ENCODE measurements at regions not wholly inside any gene's neighbourhood (a gene's known extent, or its start where the extent isn't known, plus 50 kb on each side); places are given as distances from the start of the nearest gene placed in this dataset.

- no peak for TF ChIP-seq CTCF (IDR thresholded peaks at IDR 0.05)
- H3K9me3 Mint-ChIP-seq = no peaks in the 10 kb centered on the region
- CTCF ChIA-PET = interaction anchor here (2.2 kb wide), 1 partner anchor 9 kb away, joined by 10 read pairs; no protein-coding TSS in a partner anchor
- POLR2A ChIA-PET = no interaction called here
- ATAC-seq (ENCODE audit: low read depth) (no peak), DNase-seq (no peak)
- no peaks in the 10 kb centered on the region for H3K36me3 Mint-ChIP-seq (ENCODE audit: low read depth)
- H3K27me3 Mint-ChIP-seq = no peaks in the 10 kb centered on the region
- intact Hi-C loops (cut with micrococcal nuclease) = no loop called here
- H3K27ac Mint-ChIP-seq = no peak overlapping the region
- no peaks in the 10 kb centered on the region for H3K4me1 Mint-ChIP-seq
- H3K4me3 Mint-ChIP-seq = no peak overlapping the region
Measured at GRCh38 chr18:24736662-24737330, 276.4 kb downstream of the HRH4 start.

- Mint-ChIP-seq H3K36me3 (ENCODE audit: low read depth) (no peaks in the 10 kb centered on the region), H3K4me3 (no peak overlapping the region), H3K9me3 (no peaks in the 10 kb centered on the region), H3K27me3 (no peaks in the 10 kb centered on the region), H3K4me1 (no peaks in the 10 kb centered on the region), H3K27ac (no peak overlapping the region)
- ATAC-seq (ENCODE audit: low read depth) (no peak), DNase-seq (no peak)
- intact Hi-C loops (cut with micrococcal nuclease) = no loop called here
- TF ChIP-seq CTCF (IDR thresholded peaks at IDR 0.05) = no peak
- ChIA-PET CTCF (no interaction called here), POLR2A (no interaction called here)
Measured at GRCh38 chr18:24740829-24741228, 280.4 kb downstream of the HRH4 start.

GRCh38 chr18:24741321-24741720 lies 280.9 kb downstream of the HRH4 start:
- POLR2A ChIA-PET = no interaction called here
- no peaks in the 10 kb centered on the region for H3K4me1 Mint-ChIP-seq
- no peaks in the 10 kb centered on the region for H3K36me3 Mint-ChIP-seq (ENCODE audit: low read depth)
- intact Hi-C loops (cut with micrococcal nuclease) = no loop called here
- no peak overlapping the region for H3K4me3 Mint-ChIP-seq
- no peak overlapping the region for H3K27ac Mint-ChIP-seq
- CTCF ChIA-PET = no interaction called here
- TF ChIP-seq CTCF (IDR thresholded peaks at IDR 0.05) = no peak
- H3K9me3 Mint-ChIP-seq = no peaks in the 10 kb centered on the region
- no peak for ATAC-seq (ENCODE audit: low read depth)
- no peak for DNase-seq
- no peaks in the 10 kb centered on the region for H3K27me3 Mint-ChIP-seq

GRCh38 chr18:24741965-24742724 lies 281.7 kb downstream of the HRH4 start:
- ChIA-PET CTCF (no interaction called here), POLR2A (no interaction called here)
- no peak for ATAC-seq (ENCODE audit: low read depth)
- intact Hi-C loops (cut with micrococcal nuclease) = no loop called here
- no peaks in the 10 kb centered on the region for H3K4me1 Mint-ChIP-seq
- H3K9me3 Mint-ChIP-seq = no peaks in the 10 kb centered on the region
- no peak for TF ChIP-seq CTCF (IDR thresholded peaks at IDR 0.05)
- H3K4me3 Mint-ChIP-seq = no peak overlapping the region
- no peak for DNase-seq
- H3K27me3 Mint-ChIP-seq = no peaks in the 10 kb centered on the region
- H3K27ac Mint-ChIP-seq = no peak overlapping the region
- H3K36me3 Mint-ChIP-seq (ENCODE audit: low read depth) = no peaks in the 10 kb centered on the region

- ATAC-seq (ENCODE audit: low read depth) = no peak
- DNase-seq = no peak
- CTCF ChIA-PET = no interaction called here
- no peak overlapping the region for H3K4me3 Mint-ChIP-seq
- POLR2A ChIA-PET = no interaction called here
- no peak overlapping the region for H3K27ac Mint-ChIP-seq
- H3K9me3 Mint-ChIP-seq = no peaks in the 10 kb centered on the region
- no peaks in the 10 kb centered on the region for H3K4me1 Mint-ChIP-seq
- intact Hi-C loops (cut with micrococcal nuclease) = no loop called here
- peaks cover 5% of the 10 kb centered on the region for H3K27me3 Mint-ChIP-seq
- H3K36me3 Mint-ChIP-seq (ENCODE audit: low read depth) = no peaks in the 10 kb centered on the region
- no peak for TF ChIP-seq CTCF (IDR thresholded peaks at IDR 0.05)
Measured at GRCh38 chr18:24754583-24755253, 294.3 kb downstream of the HRH4 start.

Measured in activated B cell treated with CpG ODN at 0.5 μM for 24 hours (primary cell).